AG08396 (cell line): ENCODE measurements at regions not wholly inside any gene's neighbourhood (a gene's known extent, or its start where the extent isn't known, plus 50 kb on each side); places are given as distances from the start of the nearest gene placed in this dataset.

Source experiments
- DNase-seq: peaks from one replicate; pipeline ENCODE4 v3.0.0; 2012; ENCODE audit warnings: low spot score, mixed read lengths

GRCh38 chr11:130804306-130805076, 111.8 kb downstream of the SNX19 start:
- no peak for DNase-seq

GRCh38 chr11:130806746-130807145, 109.5 kb downstream of the SNX19 start:
- no peak for DNase-seq

- DNase-seq = no peak
Measured at GRCh38 chr11:130808541-130808940, 107.7 kb downstream of the SNX19 start.

GRCh38 chr11:130813196-130813595, 103.1 kb downstream of the SNX19 start:
- no peak for DNase-seq

GRCh38 chr11:130813638-130814037, 102.6 kb downstream of the SNX19 start:
- no peak for DNase-seq

- DNase-seq = no peak
Measured at GRCh38 chr11:130814440-130815096, 101.7 kb downstream of the SNX19 start.

GRCh38 chr11:130815097-130815802, 101.0 kb downstream of the SNX19 start:
- no peak for DNase-seq

- DNase-seq = no peak
Measured at GRCh38 chr11:130815956-130816355, 100.3 kb downstream of the SNX19 start.

- no peak for DNase-seq
Measured at GRCh38 chr11:130816546-130817329, 99.5 kb downstream of the SNX19 start.

- DNase-seq = peak; percentile 29
Measured at GRCh38 chr11:130817330-130817944, 98.8 kb downstream of the SNX19 start.

GRCh38 chr11:130819625-130820024, 96.7 kb downstream of the SNX19 start:
- no peak for DNase-seq
